NCI-H2171 treated with DMSO at 0.1 percent for 48 hours (cell line): ENCODE measurements at regions not wholly inside any gene's neighbourhood (a gene's known extent, or its start where the extent isn't known, plus 50 kb on each side); places are given as distances from the start of the nearest gene placed in this dataset.
A peak's percentile ranks its signal among the peaks of the same experiment; 100 is the strongest.

ENCODE experiments used
- DNase-seq: peaks from one replicate; lab custom pipeline; 2025; lab: John Stamatoyannopoulos, UW

DNA sequence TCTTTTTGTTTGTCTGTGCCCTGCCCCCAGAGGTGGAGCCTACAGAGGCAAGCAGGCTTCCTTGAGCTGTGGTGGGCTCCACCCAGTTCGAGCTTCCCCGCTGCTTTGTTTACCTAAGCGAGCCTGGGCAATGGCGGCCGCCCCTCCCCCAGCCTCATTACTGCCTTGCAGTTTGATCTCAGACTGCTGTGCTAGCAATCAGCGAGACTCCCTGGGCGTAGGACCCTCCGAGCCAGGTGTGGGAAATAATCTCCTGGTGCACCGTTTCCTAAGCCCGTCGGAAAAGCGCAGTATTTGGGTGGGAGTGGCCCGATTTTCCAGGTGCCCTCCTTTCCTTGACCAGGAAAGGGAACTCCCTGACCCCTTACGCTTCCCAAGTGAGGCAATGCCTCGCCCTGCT lies 78.6 kb upstream of the HAND2 start:
- peak; percentile 4 for DNase-seq

DNA sequence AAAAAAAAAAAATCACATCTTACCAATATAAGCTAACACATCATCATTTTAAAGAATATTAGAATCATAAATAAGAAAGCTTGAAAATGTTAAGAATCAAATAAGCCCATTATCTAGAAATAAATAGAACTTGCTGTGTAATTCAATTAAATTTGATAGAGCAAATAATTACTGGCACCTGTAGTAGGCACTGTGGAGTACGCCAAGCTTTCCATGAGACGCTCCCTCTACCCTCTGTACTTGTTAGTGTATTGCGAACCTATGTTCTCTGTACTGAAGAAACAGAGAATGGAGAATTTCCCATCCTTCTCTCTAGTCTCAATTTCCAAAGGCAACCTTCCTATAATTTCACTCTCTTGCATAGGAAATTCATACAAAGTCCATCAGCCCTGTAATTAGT lies 61.7 kb upstream of the HAND2 start:
- DNase-seq, result no peak

DNA sequence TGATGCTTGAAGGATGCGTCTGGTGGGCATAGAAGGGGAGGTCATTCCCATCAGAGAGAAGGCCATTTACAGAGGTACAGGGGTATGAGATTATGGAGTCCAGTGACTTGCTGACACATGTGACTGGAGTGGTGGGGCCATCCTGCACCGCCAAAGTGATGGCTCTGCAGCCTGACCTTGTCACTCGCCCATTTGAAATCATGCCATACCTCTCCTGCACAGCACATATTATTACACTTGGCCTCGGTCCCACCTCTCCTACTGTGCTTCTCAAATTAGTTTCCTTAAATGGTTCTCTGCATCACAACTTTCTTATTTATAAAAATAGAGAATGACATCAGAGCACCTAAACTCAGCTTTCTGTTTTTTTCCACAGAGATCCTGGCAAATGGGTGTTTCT lies 60.7 kb upstream of the HAND2 start:
- no peak for DNase-seq

DNA sequence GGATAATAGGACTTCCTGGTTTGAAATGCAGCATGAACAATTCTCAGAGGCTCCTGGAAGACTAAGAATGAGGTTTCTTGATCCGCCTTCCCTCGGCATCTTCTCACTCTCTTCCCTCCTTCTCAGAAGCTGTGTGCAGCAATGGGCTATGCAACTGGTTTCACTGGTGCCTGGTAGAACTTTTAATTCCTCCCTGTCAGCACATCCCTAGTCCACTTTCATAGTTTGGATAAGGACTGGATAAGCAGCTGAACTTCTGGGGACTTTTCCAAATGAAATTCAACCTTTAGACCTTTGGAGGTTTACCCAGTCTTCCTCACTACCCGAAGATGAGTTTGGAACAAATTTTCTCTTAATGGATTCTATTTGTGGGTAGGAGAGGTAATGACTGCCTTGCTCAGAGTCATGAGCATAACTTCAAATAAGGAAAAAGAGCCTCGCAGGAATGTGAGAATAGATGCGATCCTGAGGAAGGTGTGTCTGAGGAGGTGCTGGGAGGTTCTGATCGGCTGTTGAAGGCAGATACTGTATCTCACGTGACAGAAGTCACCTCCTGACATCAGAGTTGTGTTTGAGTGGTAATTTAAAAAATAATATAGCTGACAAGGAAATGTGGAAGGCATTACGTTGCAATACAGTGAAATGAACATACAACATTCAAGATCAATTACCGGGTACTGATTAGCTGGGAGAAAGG lies 56.0 kb upstream of the HAND2 start:
- no peak for DNase-seq

DNA sequence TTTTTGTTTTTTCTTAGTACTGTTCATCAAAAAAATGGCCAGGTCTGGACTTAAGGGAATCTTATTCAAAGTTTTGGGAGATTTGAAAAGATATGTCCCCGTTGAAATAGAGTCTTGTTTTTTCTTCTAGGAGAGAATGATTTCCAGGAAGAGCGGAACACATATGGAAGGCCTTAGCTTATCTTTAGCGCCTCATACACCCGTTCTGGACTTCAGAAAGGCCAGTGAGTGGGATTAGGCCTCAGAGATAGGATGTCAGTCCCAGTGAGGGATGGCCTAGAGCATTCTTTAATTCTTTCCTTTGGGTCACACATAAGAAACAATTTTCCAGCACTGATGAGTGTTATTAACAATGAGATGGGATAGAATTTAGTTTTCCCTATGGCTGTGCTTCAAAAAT lies 54.5 kb upstream of the HAND2 start:
- no peak for DNase-seq
